CD4-positive, alpha-beta T cell (primary cell): ENCODE measurements at regions not wholly inside any gene's neighbourhood (a gene's known extent, or its start where the extent isn't known, plus 50 kb on each side); places are given as distances from the start of the nearest gene placed in this dataset.

ENCODE experiments used
- ATAC-seq: fragments of 200-7000 bp; cut with Tn5 transposase; one replicate; pipeline ENCODE4 v1.10.0; 2022; ENCODE audit warnings: mild to moderate bottlenecking; ENCODE audit not compliant: poor library complexity
- CTCF ChIA-PET: fragments of 350-600 bp; sonication (Branson Sonifier 250); formaldehyde crosslinking; loops from one replicate; lab custom pipeline; 2021; ENCODE audit warnings: antibody characterized with exemption, inconsistent platforms; lab: Charles Lee
- POLR2A ChIA-PET: fragments of 350-600 bp; sonication (Branson Sonifier 250); formaldehyde crosslinking; loops from one replicate; lab custom pipeline; 2021; ENCODE audit warnings: antibody characterized with exemption, inconsistent platforms; lab: Charles Lee
- DNase-seq, 14 experiments: peaks; one replicate each; pipeline ENCODE4 v3.0.0-alpha.2; 2013 to 2020; ENCODE audit warnings: mixed read lengths in 2 of 14
- H3K27ac ChIP-seq, 2 donors: one replicate each; pipeline versions ENCODE4 v1.5.1 to v1.7.0; 2013; ENCODE audit warnings: low read length in 2 of 2, low read depth in 1 of 2, mild to moderate bottlenecking in 1 of 2
- H3K27me3 ChIP-seq, 2 experiments: 1 replicate in 1 of 2; 2 replicates in 1 of 2; pipeline versions ENCODE4 v1.6.1 to v1.7.0; 2013; ENCODE audit warnings: low read length in 2 of 2, control low read depth in 1 of 2, mild to moderate bottlenecking in 1 of 2, moderate library complexity in 1 of 2; ENCODE audit not compliant: insufficient read depth in 2 of 2, control insufficient read depth in 1 of 2
- H3K36me3 ChIP-seq: one replicate; pipeline ENCODE4 v1.6.1; 2013; ENCODE audit warnings: low read length, control low read depth; ENCODE audit not compliant: insufficient read depth
- H3K4me1 ChIP-seq: one replicate; pipeline ENCODE4 v1.6.1; 2013; ENCODE audit warnings: low read length, control low read depth; ENCODE audit not compliant: insufficient read depth
- H3K4me3 ChIP-seq: one replicate; pipeline ENCODE4 v1.5.1; 2013; ENCODE audit warnings: mild to moderate bottlenecking, low read length, moderate library complexity
- H3K9me3 ChIP-seq, 2 experiments: 1 replicate in 1 of 2; 2 replicates in 1 of 2; pipeline versions ENCODE4 v1.6.1 to v1.7.0; 2013; ENCODE audit warnings: low read length in 2 of 2, mild to moderate bottlenecking in 2 of 2, control low read depth in 1 of 2, moderate library complexity in 1 of 2; ENCODE audit not compliant: control insufficient read depth in 1 of 2, insufficient read depth in 1 of 2
- H3K27ac Mint-ChIP-seq: one replicate; pipeline ENCODE4 v1.8.0; 2020; ENCODE audit warnings: mixed read lengths
- H3K27me3 Mint-ChIP-seq: one replicate; pipeline ENCODE4 v1.8.0; 2021; ENCODE audit warnings: mixed read lengths
- H3K36me3 Mint-ChIP-seq: one replicate; pipeline ENCODE4 v1.8.0; 2021; ENCODE audit warnings: low read depth, mixed read lengths
- H3K4me1 Mint-ChIP-seq: one replicate; pipeline ENCODE4 v1.8.0; 2021; ENCODE audit warnings: low read depth, mixed read lengths
- H3K4me3 Mint-ChIP-seq: one replicate; pipeline ENCODE4 v1.8.0; 2020; ENCODE audit warnings: mild to moderate bottlenecking, mixed read lengths
- H3K9me3 Mint-ChIP-seq: one replicate; pipeline ENCODE4 v1.8.0; 2020; ENCODE audit warnings: mixed read lengths
- intact Hi-C, 2 experiments: fragments of 100-400 bp; cut with DNase I in 1 of 2; cut with micrococcal nuclease in 1 of 2; formaldehyde crosslinking; loops; one replicate each; pipeline versions ENCODE4 v1.15.1 to v1.9.0; 2023 to 2025; cut with DNase I, micrococcal nuclease
- TF ChIP-seq, protein P1 (sequence below): fragments of 200-600 bp; IDR thresholded peaks from one replicate; pipeline ENCODE4 v1.8.0; 2022; ENCODE audit warnings: antibody characterized with exemption, mild to moderate bottlenecking

DNA sequence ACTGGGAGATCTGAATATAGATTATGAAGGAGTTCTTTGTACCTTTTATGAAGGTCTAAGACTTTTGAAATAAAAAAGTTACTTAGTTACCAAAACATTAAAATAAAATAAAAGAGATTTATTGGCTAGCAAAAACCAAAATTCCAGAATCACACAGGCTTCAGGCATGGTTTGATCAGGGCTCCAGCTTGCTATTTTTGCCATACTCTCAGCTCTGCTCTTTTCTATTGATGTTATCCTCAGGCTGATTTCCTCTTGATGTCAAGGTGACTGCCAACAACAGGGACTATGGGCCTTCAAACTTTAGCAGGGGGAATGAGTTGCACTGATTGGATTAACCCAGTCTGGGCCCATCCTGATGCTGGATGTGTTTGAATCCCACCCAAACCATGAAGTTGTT, 174.1 kb downstream of the TFCP2L1 start:
- intact Hi-C loops: no loop called here
- H3K27me3 ChIP-seq: no peaks in the 10 kb centered on the region
- no peaks in the 10 kb centered on the region for H3K4me1 Mint-ChIP-seq
- H3K4me3 ChIP-seq: no peak overlapping the region
- no peak for ATAC-seq
- ChIA-PET POLR2A (no interaction called here), CTCF (no interaction called here)
- H3K9me3 ChIP-seq: peaks cover 0 to 6% of the 10 kb centered on the region in 2 experiments
- H3K36me3 Mint-ChIP-seq: no peaks in the 10 kb centered on the region
- H3K9me3 Mint-ChIP-seq: peaks cover 2% of the 10 kb centered on the region
- no peak overlapping the region for H3K4me3 Mint-ChIP-seq
- H3K36me3 ChIP-seq: no peaks in the 10 kb centered on the region
- no peaks in the 10 kb centered on the region for H3K4me1 ChIP-seq
- H3K27ac Mint-ChIP-seq: no peak overlapping the region
- H3K27me3 Mint-ChIP-seq: no peaks in the 10 kb centered on the region
- no peak for DNase-seq
- no peak overlapping the region for H3K27ac ChIP-seq
- TF ChIP-seq, protein P1, sequence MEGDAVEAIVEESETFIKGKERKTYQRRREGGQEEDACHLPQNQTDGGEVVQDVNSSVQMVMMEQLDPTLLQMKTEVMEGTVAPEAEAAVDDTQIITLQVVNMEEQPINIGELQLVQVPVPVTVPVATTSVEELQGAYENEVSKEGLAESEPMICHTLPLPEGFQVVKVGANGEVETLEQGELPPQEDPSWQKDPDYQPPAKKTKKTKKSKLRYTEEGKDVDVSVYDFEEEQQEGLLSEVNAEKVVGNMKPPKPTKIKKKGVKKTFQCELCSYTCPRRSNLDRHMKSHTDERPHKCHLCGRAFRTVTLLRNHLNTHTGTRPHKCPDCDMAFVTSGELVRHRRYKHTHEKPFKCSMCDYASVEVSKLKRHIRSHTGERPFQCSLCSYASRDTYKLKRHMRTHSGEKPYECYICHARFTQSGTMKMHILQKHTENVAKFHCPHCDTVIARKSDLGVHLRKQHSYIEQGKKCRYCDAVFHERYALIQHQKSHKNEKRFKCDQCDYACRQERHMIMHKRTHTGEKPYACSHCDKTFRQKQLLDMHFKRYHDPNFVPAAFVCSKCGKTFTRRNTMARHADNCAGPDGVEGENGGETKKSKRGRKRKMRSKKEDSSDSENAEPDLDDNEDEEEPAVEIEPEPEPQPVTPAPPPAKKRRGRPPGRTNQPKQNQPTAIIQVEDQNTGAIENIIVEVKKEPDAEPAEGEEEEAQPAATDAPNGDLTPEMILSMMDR: no peak

DNA sequence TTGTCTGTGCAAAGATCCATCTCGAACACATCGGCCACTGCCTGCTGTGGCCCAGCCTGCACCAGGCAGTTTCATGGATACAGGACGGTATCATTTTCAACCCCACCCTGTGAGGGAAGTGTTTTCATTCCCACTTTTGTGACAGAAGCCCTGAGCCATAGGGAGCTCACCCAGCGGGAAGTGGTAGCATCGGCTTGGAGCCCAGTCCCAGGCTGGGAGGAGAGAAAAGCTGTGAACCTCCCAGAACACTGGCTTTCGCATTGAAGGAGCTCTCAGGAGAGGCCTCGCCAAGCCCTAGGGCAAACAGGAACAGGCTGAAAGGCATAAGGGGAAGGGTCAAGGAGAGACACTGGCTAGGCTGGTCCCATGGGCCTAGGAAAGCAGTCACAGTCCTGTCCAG, 166.1 kb downstream of the TFCP2L1 start:
- TF ChIP-seq, protein P1: no peak
- CTCF ChIA-PET: no interaction called here

DNA sequence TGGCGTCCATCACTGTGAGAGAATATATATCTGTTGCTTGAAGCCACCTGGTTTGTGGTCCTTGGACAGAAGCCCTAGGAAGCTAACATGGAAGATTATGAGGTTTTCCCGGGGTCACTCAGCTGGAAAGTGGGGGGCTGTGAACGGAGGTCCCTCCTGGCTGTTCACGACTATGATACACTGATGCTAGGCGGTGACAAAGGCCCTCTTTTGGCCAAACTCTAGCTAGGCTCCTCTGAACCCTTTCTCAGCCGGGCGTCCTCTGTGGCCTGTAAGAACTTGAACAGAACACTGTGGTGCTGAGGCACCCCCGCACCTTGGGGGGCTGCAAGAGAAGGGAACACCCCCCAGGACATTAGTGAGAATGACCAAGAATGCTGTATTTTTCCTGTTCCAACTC, 164.6 kb downstream of the TFCP2L1 start:
- Mint-ChIP-seq H3K4me1 (no peaks in the 10 kb centered on the region), H3K27me3 (peaks cover 13% of the 10 kb centered on the region), H3K36me3 (no peaks in the 10 kb centered on the region), H3K4me3 (no peak overlapping the region), H3K9me3 (no peaks in the 10 kb centered on the region), H3K27ac (no peak overlapping the region)
- no peak overlapping the region for H3K4me3 ChIP-seq
- no peak overlapping the region for H3K27ac ChIP-seq
- H3K36me3 ChIP-seq: no peaks in the 10 kb centered on the region
- H3K27me3 ChIP-seq: no peaks in the 10 kb centered on the region
- ChIA-PET CTCF (no interaction called here), POLR2A (no interaction called here)
- peaks cover 0 to 12% of the 10 kb centered on the region in 2 experiments for H3K9me3 ChIP-seq
- TF ChIP-seq, protein P1: no peak
- DNase-seq: no peak
- no peak for ATAC-seq
- intact Hi-C loops: no loop called here
- H3K4me1 ChIP-seq: no peaks in the 10 kb centered on the region

More for the DNA sequence above, 166.1 kb downstream of the TFCP2L1 start:
- DNase-seq (no peak), ATAC-seq (no peak)
- Mint-ChIP-seq H3K9me3 (no peaks in the 10 kb centered on the region), H3K4me1 (no peaks in the 10 kb centered on the region), H3K27ac (no peak overlapping the region), H3K36me3 (no peaks in the 10 kb centered on the region), H3K27me3 (peaks cover 11% of the 10 kb centered on the region), H3K4me3 (no peak overlapping the region)
- Histone ChIP-seq H3K4me3 (no peak overlapping the region), H3K36me3 (no peaks in the 10 kb centered on the region), H3K27ac (no peak overlapping the region), H3K4me1 (no peaks in the 10 kb centered on the region), H3K9me3 (peaks cover 0 to 12% of the 10 kb centered on the region in 2 experiments), H3K27me3 (no peaks in the 10 kb centered on the region)
- POLR2A ChIA-PET: no interaction called here
- intact Hi-C loops: no loop called here
